Thoracic aorta (tissue), 2 donors: ENCODE measurements at regions not wholly inside any gene's neighbourhood (a gene's known extent, or its start where the extent isn't known, plus 50 kb on each side); places are given as distances from the start of the nearest gene placed in this dataset.

Experiments
- ATAC-seq: fragments of 150-250 bp; one replicate; pipeline ENCODE4 v1.8.0; 2017; ENCODE audit warnings: low read depth; ENCODE audit not compliant: insufficient number of reproducible peaks, low FRiP score
- DNase-seq: peaks from one replicate; pipeline ENCODE4 v3.0.0-alpha.2; 2020; ENCODE audit warnings: low spot score
- H3K27ac ChIP-seq, 2 donors: fragments of 200-600 bp; sonication (generic); 1 replicate in 1 of 2; 2 replicates in 1 of 2; pipeline ENCODE4 v1.5.1; 2016; ENCODE audit warnings: mild to moderate bottlenecking in 2 of 2, moderate library complexity in 2 of 2
- H3K27me3 ChIP-seq: fragments of 200-600 bp; sonication (generic); replicated peaks from 2 replicates; pipeline ENCODE4 v1.6.0; 2016; ENCODE audit warnings: mild to moderate bottlenecking; ENCODE audit not compliant: insufficient read depth
- H3K36me3 ChIP-seq: fragments of 200-600 bp; sonication (generic); one replicate; pipeline ENCODE4 v1.5.1; 2016
- H3K4me1 ChIP-seq, 2 donors: fragments of 200-600 bp; sonication (generic); 1 replicate in 1 of 2; 2 replicates in 1 of 2; pipeline versions ENCODE4 v1.5.1 to v1.6.0; 2016; ENCODE audit warnings: low read depth in 2 of 2, mild to moderate bottlenecking in 1 of 2; ENCODE audit not compliant: control insufficient read depth in 1 of 2
- H3K4me3 ChIP-seq: fragments of 200-600 bp; sonication (generic); 2 replicates; pipeline ENCODE4 v1.5.1; 2016; ENCODE audit warnings: mild to moderate bottlenecking
- H3K9me3 ChIP-seq: fragments of 200-600 bp; sonication (generic); 2 replicates; pipeline ENCODE4 v1.5.1; 2016
- TF ChIP-seq, protein P1 (sequence below): fragments of 200-600 bp; sonication (generic); IDR thresholded peaks from one replicate; pipeline ENCODE4 v1.5.1; 2019; ENCODE audit warnings: antibody characterized with exemption

DNA sequence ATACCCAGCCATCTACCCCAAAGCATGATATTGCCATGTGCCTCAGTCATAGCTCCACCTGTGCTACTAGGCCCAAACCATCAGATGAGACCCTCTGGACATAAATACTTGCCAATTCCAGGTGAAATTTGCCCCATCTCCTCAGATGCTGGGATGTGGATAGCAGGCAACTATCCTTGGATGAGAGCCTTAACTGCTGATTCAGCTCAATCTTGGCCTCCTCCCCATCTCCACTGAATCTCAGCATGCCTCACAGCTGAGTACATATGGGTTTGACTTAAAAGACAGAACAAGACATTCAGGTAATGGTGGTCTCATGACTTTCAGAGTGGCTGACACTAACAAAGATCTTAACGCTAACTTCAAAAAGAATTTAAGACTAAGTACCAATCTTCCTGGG, 50.8 kb upstream of the KLHL13 start:
- Histone ChIP-seq H3K27me3 (no peaks in the 10 kb centered on the region), H3K36me3 (no peaks in the 10 kb centered on the region), H3K4me1 (no peaks in the 10 kb centered on the region), H3K4me3 (no peak overlapping the region), H3K27ac (no peak overlapping the region), H3K9me3 (no peaks in the 10 kb centered on the region)
- TF ChIP-seq, protein P1, sequence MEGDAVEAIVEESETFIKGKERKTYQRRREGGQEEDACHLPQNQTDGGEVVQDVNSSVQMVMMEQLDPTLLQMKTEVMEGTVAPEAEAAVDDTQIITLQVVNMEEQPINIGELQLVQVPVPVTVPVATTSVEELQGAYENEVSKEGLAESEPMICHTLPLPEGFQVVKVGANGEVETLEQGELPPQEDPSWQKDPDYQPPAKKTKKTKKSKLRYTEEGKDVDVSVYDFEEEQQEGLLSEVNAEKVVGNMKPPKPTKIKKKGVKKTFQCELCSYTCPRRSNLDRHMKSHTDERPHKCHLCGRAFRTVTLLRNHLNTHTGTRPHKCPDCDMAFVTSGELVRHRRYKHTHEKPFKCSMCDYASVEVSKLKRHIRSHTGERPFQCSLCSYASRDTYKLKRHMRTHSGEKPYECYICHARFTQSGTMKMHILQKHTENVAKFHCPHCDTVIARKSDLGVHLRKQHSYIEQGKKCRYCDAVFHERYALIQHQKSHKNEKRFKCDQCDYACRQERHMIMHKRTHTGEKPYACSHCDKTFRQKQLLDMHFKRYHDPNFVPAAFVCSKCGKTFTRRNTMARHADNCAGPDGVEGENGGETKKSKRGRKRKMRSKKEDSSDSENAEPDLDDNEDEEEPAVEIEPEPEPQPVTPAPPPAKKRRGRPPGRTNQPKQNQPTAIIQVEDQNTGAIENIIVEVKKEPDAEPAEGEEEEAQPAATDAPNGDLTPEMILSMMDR: no peak
- DNase-seq: no peak
- no peak for ATAC-seq

DNA sequence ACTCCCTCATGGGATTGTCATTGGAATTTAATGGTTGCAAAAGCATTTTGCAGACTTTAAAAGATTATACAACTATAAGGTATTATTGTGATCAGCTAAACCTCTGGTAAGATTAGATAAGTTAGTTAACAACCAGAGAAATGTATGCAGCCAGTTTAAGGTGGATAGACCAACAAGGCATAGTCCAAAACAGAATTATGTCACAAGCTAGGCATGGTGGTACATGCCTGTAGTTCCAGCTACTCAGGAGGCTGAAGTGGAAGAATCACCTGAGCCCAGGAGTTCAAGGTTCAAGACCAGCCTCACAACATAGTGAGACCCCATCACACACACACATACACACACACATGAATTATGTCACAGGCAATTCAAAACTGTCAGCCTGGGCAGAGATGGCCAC, 54.7 kb upstream of the KLHL13 start:
- ATAC-seq (no peak), DNase-seq (no peak)
- Histone ChIP-seq H3K27me3 (no peaks in the 10 kb centered on the region), H3K27ac (no peak overlapping the region), H3K4me3 (no peak overlapping the region), H3K4me1 (no peaks in the 10 kb centered on the region), H3K36me3 (no peaks in the 10 kb centered on the region), H3K9me3 (no peaks in the 10 kb centered on the region)
- TF ChIP-seq, protein P1: no peak

DNA sequence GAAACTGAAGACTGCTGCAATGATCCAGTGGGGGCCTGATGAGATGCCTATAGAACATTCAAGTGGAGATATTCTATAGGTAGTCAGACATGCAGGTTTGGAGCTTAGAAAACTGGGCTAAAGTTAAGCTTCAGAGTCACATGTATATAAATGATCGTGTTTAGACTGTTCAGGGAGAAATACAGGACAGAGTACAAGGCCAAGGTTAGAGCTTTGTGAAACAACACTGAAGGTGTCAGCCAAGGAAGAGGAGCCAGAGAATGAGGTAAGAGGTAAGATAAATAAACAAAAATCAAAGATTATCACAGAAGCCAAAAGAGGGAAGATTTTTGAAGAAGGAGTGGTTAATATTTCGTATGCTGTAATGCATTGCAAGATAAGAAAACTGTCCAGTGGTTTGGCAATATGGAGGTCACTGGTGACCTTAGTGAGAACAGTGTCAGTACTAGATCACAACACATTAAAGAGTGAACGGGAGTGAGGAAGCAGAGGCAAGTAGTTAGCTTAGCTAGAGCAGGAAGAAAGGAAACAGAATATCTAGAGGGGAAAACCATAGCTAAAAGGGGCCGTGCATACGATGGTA, 58.0 kb upstream of the KLHL13 start:
- H3K27me3 ChIP-seq: no peaks in the 10 kb centered on the region
- DNase-seq (no peak), ATAC-seq (no peak)
- TF ChIP-seq, protein P1: no peak
- H3K9me3 ChIP-seq: no peaks in the 10 kb centered on the region
- H3K27ac ChIP-seq: no peak overlapping the region
- no peak overlapping the region for H3K4me3 ChIP-seq
- H3K36me3 ChIP-seq: no peaks in the 10 kb centered on the region
- no peaks in the 10 kb centered on the region for H3K4me1 ChIP-seq

DNA sequence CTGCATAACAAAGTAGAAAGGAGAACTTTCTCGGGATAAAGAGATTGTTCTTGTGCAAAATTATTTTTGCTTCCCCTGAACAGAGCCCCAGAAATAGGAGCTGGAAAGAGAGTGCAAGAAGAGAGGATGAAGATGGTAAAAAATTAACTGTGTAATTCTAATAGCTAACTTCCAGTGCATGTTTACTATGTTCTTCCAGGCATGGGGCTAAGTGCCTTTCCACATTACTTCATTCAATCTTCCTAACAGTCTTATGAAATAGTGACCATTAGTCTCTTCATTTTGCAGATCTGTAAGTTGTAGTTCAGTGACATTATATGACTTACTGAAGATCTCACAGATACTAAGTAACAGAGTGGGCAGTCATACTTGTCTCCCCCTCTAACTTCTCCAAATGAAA, 61.1 kb upstream of the KLHL13 start:
- TF ChIP-seq, protein P1: no peak
- no peaks in the 10 kb centered on the region for H3K36me3 ChIP-seq
- no peaks in the 10 kb centered on the region for H3K4me1 ChIP-seq
- ATAC-seq: no peak
- H3K4me3 ChIP-seq: no peak overlapping the region
- no peaks in the 10 kb centered on the region for H3K9me3 ChIP-seq
- DNase-seq: no peak
- no peak overlapping the region for H3K27ac ChIP-seq
- no peaks in the 10 kb centered on the region for H3K27me3 ChIP-seq

DNA sequence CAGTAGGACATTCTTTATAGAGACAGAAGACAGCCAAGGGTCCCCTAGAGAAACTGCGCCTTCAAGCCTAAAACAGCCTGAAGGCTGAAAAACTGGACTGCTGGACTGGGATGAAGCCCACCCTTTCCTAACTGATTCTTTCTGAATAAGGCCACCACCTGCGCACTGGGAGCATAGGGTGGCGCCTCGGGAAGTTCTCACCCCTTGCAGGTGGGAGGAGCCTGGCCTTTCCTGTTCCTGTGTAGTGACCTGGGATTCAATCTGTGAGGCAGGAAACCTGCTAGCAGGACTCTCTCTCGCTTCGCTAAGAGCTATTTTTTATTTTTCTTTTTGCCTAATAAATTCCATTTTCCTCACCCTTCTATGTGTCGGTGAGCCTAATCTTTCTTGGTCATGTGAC, 61.8 kb upstream of the KLHL13 start:
- TF ChIP-seq, protein P1: no peak
- DNase-seq (no peak), ATAC-seq (no peak)
- H3K4me3 ChIP-seq: no peak overlapping the region
- H3K36me3 ChIP-seq: no peaks in the 10 kb centered on the region
- H3K9me3 ChIP-seq: no peaks in the 10 kb centered on the region
- no peak overlapping the region for H3K27ac ChIP-seq
- no peaks in the 10 kb centered on the region for H3K27me3 ChIP-seq
- no peaks in the 10 kb centered on the region for H3K4me1 ChIP-seq
